ENCODE measurements at regions not wholly inside any gene's neighbourhood (a gene's known extent, or its start where the extent isn't known, plus 50 kb on each side); places are given as distances from the start of the nearest gene placed in this dataset.

- DNase-seq: no peak
- Histone ChIP-seq H3K79me2 (ENCODE audit: insufficient read depth) (no peaks in the 10 kb centered on the region), H3K27ac (ENCODE audit: low read depth in 2 of 2, low read length in 1 of 2) (no peak overlapping the region), H3K9me2 (no peaks in the 10 kb centered on the region; the same call in 1 of the 2 replicates), H3K4me3 (ENCODE audit: low read depth in 2 of 2, low read length in 1 of 2) (no peak overlapping the region), H3K27me3 (ENCODE audit: insufficient read depth) (no peaks in the 10 kb centered on the region), H3K4me2 (no peak overlapping the region), H3K36me3 (replicated peaks in 1 of 2; ENCODE audit: control insufficient read depth in 1 of 2, insufficient read depth in 2 of 2, low read length in 1 of 2) (no peaks in the 10 kb centered on the region), H3K4me1 (ENCODE audit: control insufficient read depth in 1 of 2, insufficient read depth in 2 of 2, low read depth in 1 of 2, low read length in 1 of 2) (no peaks in the 10 kb centered on the region; a peak in 1 of 4 replicates), H4K20me1 (ENCODE audit: insufficient read depth) (no peaks in the 10 kb centered on the region), H3K9ac (no peak overlapping the region), H3F3A (replicated peaks; ENCODE audit: insufficient read depth) (no peaks in the 10 kb centered on the region), H3K9me3 (no peaks in the 10 kb centered on the region), H2AFZ (ENCODE audit: low read depth) (no peak overlapping the region)
- CTCF ChIA-PET: interaction anchor here (0.6 to 1.6 kb wide), 2 partner anchors 815 to 1418 kb away, joined by 3 to 4 read pairs; no protein-coding TSS in a partner anchor
- POLR2A ChIA-PET: no interaction called here
- TF ChIP-seq MXI1 (IDR thresholded peaks at IDR 0.05; ENCODE audit: low read depth, low read length): no peak
- no peak for TF ChIP-seq IRF3 (IDR thresholded peaks at IDR 0.05; ENCODE audit: low read depth, low read length)
- TF ChIP-seq MEF2A (IDR thresholded peaks at IDR 0.05; ENCODE audit: borderline replicate concordance, low read depth): no peak
- TF ChIP-seq TEAD4 (IDR thresholded peaks at IDR 0.05; ENCODE audit: borderline replicate concordance, insufficient read depth): no peak
- no peak for TF ChIP-seq ELF1 (IDR thresholded peaks at IDR 0.05)
- no peak for TF ChIP-seq FOXM1 (IDR thresholded peaks at IDR 0.05; ENCODE audit: low read depth)
Observed at GRCh38 chr2:137747509-137747908, 216.8 kb upstream of the HNMT start.

DNA sequence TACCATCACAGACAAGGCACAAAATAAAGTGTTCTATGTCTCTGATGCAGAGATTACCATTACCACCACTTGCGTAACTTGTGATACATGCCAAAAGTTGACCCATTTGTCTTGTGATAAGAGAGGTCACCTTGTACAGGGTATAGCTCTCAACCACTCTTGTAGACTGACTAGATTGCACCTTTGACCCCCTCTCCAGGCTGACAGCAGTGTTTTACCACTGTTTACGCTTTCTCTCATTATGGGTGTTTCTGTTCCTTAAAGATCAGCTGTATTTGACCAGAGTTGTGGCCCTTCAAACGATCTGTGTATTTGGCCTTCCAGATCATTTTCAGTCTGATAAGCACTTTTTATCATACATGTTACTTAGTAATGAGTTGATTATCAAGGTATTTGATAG lies 215.7 kb upstream of the HNMT start:
- WGBS (ENCODE audit: low lambda C conversion rate): 39% methylated on average over 3 of the region's 3 CpGs
- Histone ChIP-seq H3K4me2 (no peak overlapping the region), H3K27me3 (ENCODE audit: insufficient read depth) (no peaks in the 10 kb centered on the region), H2AFZ (ENCODE audit: low read depth) (no peak overlapping the region), H4K20me1 (ENCODE audit: insufficient read depth) (no peaks in the 10 kb centered on the region), H3F3A (replicated peaks; ENCODE audit: insufficient read depth) (no peaks in the 10 kb centered on the region), H3K9me2 (no peaks in the 10 kb centered on the region; the same call in 1 of the 2 replicates), H3K9me3 (no peaks in the 10 kb centered on the region), H3K79me2 (ENCODE audit: insufficient read depth) (no peaks in the 10 kb centered on the region), H3K4me1 (ENCODE audit: control insufficient read depth in 1 of 2, insufficient read depth in 2 of 2, low read depth in 1 of 2, low read length in 1 of 2) (no peaks in the 10 kb centered on the region), H3K9ac (no peak overlapping the region), H3K4me3 (ENCODE audit: low read depth in 2 of 2, low read length in 1 of 2) (no peak overlapping the region), H3K27ac (ENCODE audit: low read depth in 2 of 2, low read length in 1 of 2) (no peak overlapping the region), H3K36me3 (replicated peaks in 1 of 2; ENCODE audit: control insufficient read depth in 1 of 2, insufficient read depth in 2 of 2, low read length in 1 of 2) (no peaks in the 10 kb centered on the region)
- CTCF ChIA-PET: no interaction called here
- TF ChIP-seq TEAD4 (IDR thresholded peaks at IDR 0.05; ENCODE audit: borderline replicate concordance, insufficient read depth): no peak
- POLR2A ChIA-PET: no interaction called here
- DNase-seq: no peak

DNA sequence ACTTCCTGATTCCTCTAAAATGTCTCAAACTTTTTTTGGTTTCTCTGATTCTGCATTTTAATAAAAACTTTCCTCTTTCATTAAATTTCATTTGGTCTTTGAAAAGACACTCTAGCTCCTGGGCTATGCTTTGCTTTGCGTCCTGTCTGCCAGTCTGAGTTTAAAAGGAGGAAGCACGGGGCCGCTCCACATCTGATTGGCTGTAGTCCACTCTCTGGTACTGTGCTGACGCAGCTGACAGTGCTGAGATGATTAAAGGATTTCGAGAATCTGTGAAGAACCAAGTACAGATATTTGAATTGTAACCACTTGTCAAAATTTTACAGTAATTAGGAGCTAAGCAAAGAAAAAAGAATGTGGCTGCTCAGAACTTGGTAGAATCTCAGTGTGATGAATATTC lies 199.6 kb upstream of the HNMT start:
- no peak overlapping the region for H3K4me2 ChIP-seq
- H3K4me1 ChIP-seq (ENCODE audit: control insufficient read depth in 1 of 2, insufficient read depth in 2 of 2, low read depth in 1 of 2, low read length in 1 of 2): no peaks in the 10 kb centered on the region
- H3K36me3 ChIP-seq (replicated peaks in 1 of 2; ENCODE audit: control insufficient read depth in 1 of 2, insufficient read depth in 2 of 2, low read length in 1 of 2): no peaks in the 10 kb centered on the region
- H3K9me3 ChIP-seq: no peaks in the 10 kb centered on the region
- TF ChIP-seq TAF1 (IDR thresholded peaks at IDR 0.05; ENCODE audit: borderline replicate concordance, low read depth, low read length) (no peak), FOSL2 (IDR thresholded peaks at IDR 0.05; ENCODE audit: borderline replicate concordance, low read depth) (no peak), ZBTB33 (IDR thresholded peaks at IDR 0.05; ENCODE audit: borderline replicate concordance, low read depth) (no peak), RCOR1 (IDR thresholded peaks at IDR 0.05; ENCODE audit: low read length) (no peak), FOXJ3 (CRISPR knock-in tag; IDR thresholded peaks at IDR 0.05) (no peak), REST (IDR thresholded peaks at IDR 0.05; ENCODE audit: low read depth, low read length) (no peak)
- no peaks in the 10 kb centered on the region for H3K79me2 ChIP-seq (ENCODE audit: insufficient read depth)
- no peaks in the 10 kb centered on the region for H3K9me2 ChIP-seq
- H3K9ac ChIP-seq: no peak overlapping the region
- POLR2A ChIA-PET: no interaction called here
- CTCF ChIA-PET: interaction anchor here (1.1 kb wide), 1 partner anchor 47 kb away, joined by 3 read pairs; no protein-coding TSS in a partner anchor
- no peaks in the 10 kb centered on the region for H3F3A ChIP-seq (replicated peaks; ENCODE audit: insufficient read depth)
- WGBS (ENCODE audit: low lambda C conversion rate): 7% methylated on average over 5 of the region's 5 CpGs
- H2AFZ ChIP-seq (ENCODE audit: low read depth): no peak overlapping the region
- H3K27me3 ChIP-seq (ENCODE audit: insufficient read depth): no peaks in the 10 kb centered on the region
- no peak overlapping the region for H3K27ac ChIP-seq (ENCODE audit: low read depth in 2 of 2, low read length in 1 of 2)
- no peak overlapping the region for H3K4me3 ChIP-seq (ENCODE audit: low read depth in 2 of 2, low read length in 1 of 2)
- no peaks in the 10 kb centered on the region for H4K20me1 ChIP-seq (ENCODE audit: insufficient read depth)
- peak; percentile 1 for DNase-seq
